Mucosa of gallbladder (tissue), 1 donor: ENCODE measurements at regions not wholly inside any gene's neighbourhood (a gene's known extent, or its start where the extent isn't known, plus 50 kb on each side); places are given as distances from the start of the nearest gene placed in this dataset.

Source experiments
- DNase-seq: peaks from one replicate; pipeline ENCODE4 v3.0.0-alpha.2; 2020; ENCODE audit warnings: low spot score
- donor health status: DM: no; HTN: no; CAD: no.

DNA sequence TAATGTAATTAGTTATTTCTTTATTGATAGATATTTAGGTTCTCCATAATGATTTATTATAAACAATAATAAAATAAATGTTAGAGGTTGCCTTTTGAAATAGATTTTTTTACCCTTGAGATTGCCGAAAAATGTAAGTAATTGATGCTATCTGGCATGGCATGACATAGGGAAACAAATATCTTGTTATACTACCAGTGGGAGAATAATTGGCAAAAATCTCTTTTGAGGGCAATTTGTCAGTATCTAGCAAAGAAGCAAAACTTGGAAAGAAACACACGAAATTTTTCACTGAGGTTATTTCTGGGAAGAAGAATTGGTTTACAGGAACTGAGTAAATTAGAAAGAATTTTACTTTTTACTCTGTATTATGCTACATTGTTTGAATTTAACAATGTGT lies 547.2 kb upstream of the SETBP1 start:
- no peak for DNase-seq

DNA sequence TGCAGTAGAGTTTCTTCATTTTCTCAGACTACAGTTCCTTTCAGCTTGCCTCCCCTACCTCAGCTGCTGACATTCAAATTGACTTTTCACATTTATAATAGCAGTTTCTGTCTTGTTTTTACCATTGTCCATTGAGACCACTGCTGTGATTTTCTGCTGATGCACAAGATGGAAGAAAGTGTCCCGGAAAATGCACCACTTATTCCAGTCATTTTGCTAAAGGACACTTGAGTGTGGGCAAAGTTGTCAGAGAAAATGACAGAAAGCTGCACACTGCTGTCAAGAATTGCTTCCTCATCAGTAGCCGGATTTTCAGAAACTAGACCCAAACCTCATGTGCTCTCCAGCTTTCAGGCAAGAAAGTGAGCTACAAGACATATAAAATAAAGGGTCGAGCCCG lies 546.2 kb upstream of the SETBP1 start:
- no peak for DNase-seq

DNA sequence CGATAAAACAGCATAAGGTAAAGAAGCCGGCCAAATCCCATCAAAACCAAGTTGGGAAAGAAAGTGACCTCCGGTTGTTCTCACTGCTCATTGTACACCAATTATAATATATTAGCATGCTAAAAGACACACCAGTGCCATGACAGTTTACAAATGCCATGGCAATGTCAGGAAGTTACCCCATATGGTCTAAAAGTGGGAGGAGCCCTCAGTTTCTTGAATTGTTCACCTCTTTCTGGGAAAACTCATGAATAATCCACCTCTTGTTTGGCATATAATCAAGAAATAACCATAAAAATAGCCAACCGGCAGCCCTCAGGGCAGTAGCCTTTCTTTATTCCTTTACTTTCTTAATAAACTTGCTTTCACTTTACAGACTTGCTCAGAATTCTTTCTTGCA lies 544.9 kb upstream of the SETBP1 start:
- no peak for DNase-seq

DNA sequence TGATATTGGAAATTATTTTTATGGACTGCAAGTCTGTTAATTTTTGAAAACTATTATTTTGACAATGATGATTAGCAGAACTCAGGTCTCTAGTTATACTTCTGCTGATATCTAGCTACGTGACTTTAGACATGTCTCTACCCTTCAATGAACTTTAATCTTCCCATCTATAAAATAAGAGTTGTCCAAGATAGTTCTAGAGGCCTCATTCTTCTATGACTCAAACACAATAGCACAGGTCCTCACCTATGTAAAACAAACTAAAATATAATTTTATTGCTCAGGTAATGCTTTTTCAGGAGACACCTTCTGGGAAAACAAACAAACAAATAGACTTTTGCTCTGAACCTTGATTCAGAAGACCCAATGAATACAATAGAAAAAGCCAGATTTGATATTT lies 544.4 kb upstream of the SETBP1 start:
- no peak for DNase-seq

DNA sequence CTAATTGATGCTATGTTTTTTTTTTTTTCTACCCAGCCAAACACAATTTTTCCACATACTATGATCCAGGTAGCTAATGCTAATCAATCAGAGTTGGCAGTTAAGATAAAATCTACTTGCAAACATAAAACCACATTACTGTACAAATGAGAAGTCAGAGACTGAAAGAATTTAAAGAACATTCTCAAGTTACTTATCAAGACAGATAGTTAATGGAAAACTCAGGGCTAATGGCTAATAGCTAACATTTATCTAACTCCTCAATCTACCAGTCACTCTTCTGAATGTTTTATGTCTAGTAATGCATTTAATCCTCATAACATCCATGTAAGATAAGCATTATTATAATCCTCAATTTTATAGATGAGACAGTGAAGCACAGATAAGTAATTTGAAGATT lies 537.6 kb upstream of the SETBP1 start:
- no peak for DNase-seq

DNA sequence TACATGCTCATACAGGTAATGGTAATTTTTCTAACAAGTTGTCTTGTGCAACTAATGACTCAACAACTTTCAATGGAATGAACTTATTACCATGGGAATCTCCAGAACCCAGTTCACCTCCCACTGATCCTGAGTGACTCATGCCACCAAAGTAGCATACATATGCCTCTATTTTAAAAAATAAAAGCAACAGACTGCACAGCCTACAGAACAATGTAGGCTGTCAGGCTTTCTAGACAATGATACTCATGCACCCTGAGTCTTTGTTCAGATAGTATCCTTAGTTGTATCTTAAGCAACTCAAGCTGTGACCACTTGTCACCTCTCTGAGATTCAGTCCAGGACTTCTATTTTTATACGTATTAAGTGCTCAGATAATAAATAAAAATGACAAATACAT lies 531.0 kb upstream of the SETBP1 start:
- no peak for DNase-seq

DNA sequence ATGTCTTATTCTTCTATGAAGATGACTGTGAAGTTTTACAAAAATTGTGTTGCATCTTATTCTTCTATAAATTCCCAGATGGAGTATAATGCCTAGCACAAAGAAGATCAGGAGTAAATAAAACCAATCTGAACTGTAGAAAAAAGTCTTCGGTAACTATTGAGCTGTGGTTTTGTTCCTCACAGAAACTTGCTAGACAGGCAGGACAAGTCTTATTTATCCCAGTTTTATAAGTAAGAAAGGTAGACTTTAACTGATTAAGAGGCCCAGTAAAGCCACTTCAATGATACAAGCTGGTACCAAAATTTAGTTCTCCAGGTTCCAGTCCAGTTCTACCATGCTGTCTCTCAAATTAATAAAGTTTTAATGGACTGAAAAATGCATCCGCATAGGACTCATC lies 526.7 kb upstream of the SETBP1 start:
- DNase-seq = no peak

DNA sequence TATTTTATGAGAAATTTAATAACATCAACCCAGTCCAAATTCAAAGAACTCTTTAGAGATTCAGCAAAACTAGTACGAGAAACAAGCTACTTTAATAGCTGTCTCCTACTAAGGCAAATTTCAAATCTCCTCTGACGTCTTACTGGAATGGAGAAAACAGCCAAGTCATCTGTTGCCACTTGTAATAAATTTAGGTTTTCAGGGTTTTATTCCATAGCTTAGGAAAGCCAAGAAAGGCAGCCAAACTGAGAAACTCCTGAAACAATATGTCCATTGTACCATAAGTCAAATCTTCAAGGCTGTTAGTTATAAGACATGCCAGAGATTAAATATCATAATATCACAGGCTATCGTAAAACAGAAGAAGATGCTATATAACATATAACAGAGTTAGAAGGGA lies 524.6 kb upstream of the SETBP1 start:
- DNase-seq = no peak

DNA sequence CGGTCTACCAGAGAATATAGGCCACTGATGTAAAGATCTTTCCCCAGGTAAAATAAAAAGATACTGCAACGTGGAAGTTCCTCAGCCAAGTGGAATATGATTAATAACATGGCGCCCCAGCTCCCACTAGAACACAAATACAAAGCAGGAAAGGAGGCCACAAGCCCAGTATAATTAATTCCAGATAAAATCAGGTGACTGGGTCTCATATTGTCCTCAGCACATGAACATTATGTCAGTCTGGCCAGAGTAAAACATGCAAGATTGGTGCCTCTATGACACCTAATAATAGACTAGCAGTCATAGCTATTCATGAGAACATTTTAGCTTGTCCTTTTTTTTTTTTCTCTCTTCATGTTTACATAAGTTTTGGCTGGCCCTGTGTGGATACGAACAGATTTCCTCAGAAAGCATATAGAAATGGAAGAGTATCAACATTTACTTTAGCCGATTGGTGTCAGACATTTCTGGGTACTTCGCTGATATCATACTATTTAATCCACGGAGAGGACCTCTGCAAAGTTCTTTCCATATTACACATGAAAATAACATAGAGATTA lies 523.8 kb upstream of the SETBP1 start:
- DNase-seq = no peak

DNA sequence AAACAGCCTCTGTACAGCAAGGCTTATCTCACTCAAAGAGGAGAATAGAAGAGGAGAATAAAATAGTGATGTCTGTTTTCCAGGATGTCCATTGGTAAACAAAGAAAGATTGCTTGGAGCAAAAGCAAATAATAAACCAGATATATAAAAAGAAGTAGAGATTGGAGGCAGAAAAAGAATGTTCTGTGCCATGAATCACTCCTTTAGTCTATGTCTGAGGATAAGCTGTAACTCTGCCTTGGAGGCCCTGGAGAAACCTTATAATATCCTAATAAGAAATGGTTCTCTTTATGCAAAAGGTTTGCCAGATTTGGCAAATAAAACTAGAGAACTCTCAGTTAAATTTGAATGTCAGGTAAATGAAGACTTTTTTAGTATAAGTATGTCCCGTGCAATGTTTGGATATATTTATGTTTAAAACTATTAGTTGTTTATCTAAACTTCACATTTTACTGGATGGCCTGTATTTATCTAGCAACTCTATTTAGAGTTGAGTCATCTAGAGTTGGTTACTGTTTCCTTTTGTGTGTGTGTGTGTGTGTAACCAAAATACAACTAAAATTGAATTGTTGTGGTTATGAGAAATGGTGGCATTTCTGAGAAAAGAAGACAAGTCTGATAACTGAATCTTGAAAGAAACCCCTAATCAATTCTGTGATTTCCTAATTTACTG lies 510.3 kb upstream of the SETBP1 start:
- no peak for DNase-seq

DNA sequence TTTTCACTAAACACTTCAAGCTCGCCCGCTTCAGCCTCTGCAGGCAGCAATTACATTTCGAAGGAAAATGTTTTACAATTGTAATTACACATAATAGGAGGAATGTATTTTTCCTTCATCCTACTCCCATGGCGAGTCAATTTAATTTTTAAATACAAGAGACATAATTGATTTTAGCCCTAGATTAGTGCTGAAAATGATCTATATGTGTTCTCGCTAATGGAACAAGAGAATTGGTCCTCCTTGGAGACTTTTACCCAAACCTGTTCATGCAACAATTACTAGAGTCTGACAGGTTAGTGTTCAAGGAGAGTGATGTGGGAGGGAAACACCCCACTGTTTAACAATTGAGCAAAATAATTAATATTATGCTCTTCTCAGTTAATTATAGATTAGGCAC lies 509.4 kb upstream of the SETBP1 start:
- DNase-seq = no peak

DNA sequence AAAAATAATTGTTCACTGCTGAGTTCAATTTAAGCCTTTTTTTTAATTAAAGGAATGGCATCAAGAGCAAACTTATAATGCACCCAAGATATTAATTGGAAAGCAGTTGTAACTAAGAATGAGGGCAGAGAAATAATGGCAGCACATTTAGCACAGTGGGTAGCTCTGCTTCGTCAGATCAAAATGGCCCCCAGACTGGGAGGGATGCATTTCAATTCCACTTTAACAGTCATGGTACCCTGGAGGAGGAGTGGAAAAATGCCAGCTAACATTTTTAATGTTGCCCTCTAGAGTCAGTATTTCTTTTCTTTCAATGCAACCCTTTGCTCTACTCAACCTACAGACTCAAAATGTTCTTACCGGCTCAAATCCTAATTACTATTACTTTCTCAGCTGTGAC lies 504.8 kb upstream of the SETBP1 start:
- DNase-seq = no peak

DNA sequence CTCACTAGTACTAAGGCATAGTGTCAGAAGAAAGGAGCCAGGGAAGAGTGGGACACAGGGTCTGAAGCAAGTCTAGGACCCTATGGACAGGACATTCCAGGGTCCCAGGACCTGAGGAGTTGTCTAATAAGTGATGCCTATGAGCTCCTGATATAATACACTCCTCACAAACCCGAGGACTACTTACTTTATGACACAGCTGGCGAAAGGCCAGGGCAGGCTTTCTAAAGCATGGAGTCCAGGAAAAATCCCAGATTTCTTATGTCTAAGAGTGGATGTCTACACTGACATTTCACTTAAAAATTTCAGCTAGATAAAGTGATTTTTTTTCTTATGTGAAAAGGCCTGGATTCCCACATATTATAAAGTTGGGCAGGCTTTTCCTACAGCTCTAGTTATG lies 502.2 kb upstream of the SETBP1 start:
- no peak for DNase-seq

DNA sequence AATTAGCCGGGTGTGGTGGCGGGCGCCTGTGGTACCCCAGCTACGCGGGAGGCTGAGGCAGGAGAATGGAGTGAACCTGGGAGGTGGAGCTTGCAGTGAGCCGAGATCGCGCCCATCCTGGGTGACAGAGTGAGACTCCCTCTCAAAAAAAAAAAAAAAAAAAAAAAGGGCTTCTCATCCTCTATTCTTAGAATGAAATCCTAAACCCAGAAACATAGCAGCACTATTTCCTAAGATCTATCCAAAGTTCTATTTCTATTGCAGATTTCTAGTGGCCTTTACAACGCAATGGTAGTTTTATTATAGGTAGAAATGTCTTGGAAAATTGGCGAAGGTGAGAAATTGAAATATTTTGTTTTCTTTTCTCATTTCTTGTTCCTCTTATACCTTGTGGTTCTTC lies 501.0 kb upstream of the SETBP1 start:
- DNase-seq = no peak

DNA sequence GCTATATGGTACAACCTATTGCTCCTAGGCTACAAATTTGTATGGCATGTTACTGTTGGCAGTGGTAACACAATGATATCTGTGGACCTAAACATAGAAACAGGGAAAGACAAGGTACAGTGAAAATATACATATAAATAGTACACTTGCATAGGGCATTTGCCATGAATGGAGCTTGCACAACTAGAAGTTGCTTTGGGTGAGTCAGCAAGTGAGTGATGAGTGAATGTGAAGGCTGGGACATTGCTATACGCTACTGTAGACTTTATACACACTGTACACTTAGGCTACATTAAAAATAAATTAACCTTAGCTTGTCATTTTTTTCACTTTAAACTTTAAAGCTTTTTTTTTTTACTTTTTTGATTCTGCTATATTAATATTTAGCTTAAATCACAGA lies 500.0 kb upstream of the SETBP1 start:
- no peak for DNase-seq

DNA sequence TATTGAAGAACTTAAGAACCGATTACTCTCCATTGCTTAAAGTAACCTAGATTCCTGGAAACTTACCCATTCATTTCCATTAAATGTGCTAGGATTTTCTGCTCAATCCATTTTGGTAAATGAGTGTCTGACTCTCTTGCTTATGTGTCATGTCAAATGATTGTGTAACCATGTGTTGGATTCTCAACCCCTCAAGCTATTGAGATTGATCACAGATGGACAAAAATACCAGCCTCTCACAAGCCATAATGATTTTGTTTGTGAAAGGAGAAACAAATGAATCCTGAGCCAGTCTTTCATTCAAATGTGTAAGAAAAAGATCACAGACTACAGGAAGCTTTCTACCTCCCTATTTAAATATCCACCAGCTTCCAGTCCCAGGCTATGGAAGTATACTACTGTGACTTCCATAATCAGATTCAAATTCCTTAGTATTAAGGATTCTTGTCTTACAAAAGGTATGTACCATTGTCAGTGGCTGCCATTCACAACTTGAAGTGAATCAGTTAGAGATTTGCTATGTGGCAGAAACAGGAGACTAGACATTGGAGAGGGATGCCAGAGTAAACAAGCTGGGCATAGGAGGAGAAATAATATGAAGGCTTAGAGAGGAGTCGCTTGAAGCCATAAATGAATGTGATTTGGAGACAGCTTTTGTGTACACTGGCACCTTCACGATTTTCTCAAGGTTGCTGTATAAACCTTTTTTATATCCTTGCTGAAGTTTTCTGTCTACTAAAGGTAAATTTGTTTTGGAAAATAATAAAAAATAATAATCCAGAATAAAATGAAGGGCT lies 498.5 kb upstream of the SETBP1 start:
- DNase-seq = no peak

DNA sequence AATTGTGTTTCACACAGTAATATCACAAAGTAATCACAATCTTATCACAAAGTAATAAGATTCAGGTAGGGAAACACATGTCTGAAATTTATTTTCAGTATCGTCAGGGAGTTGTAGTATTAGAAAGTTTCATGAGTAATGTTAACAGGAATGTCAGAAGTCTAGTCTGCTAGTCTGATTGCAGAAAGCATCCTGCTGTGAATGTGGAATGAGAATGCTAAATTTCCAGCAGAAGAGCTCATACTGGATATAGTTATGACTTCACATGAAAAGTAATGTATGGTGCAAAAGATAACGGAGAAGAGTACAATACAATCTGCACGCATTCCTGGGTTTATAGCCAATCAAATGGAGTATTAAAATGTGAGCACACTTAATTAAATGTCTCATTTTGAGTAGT lies 494.7 kb upstream of the SETBP1 start:
- no peak for DNase-seq

DNA sequence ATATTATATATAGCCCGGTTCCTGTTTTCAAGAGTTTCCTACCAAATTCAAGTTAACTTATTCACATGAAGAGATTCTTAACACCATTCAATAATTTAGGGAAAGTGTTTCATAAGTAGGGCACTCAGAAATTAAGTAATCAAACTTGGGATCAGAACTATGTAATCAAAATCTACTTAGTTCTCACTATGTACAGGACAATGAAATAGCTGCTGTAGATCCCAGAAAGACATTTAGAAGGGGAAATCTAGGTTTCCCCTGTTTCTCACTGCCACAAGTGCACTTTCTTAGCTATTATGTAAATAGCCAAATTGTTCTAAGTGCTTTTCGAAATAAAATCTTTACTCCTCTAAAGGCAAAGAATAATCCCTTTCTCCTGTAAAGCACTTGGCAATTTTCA lies 493.6 kb upstream of the SETBP1 start:
- DNase-seq = no peak

DNA sequence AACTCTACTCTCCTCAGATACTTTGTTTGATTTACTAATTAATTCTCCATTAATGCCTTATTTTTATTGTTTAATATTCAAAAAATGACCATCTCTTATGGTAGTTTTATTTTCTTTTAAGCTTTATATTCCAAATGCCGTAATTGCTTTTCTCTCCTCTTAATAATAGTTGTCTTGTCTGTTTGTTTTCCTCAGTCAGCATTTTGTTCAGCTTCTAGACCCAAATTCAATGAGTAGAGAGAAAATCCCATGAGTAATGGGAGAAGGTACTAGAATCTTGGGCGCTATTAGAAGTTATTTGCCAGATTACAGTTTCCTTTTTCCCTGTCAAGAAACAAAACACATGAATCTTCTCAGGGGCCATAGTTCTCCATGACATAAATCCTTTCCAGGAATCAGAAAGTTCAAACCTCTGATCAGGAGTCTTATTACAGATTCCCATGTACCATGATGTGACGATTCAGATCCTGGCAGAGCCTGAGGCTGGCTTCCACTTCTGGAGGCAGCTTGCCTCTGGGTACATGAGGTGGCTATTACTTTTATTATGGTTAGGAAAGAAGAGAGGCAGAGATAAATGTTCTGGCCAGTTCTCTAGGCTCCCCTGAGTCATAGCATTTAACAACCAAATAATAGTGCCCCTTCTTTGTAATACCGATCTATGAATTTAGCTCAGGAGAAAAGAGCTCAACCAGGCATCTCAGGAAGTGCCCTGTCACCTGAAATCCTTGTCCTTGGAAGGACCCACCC lies 485.1 kb upstream of the SETBP1 start:
- no peak for DNase-seq

DNA sequence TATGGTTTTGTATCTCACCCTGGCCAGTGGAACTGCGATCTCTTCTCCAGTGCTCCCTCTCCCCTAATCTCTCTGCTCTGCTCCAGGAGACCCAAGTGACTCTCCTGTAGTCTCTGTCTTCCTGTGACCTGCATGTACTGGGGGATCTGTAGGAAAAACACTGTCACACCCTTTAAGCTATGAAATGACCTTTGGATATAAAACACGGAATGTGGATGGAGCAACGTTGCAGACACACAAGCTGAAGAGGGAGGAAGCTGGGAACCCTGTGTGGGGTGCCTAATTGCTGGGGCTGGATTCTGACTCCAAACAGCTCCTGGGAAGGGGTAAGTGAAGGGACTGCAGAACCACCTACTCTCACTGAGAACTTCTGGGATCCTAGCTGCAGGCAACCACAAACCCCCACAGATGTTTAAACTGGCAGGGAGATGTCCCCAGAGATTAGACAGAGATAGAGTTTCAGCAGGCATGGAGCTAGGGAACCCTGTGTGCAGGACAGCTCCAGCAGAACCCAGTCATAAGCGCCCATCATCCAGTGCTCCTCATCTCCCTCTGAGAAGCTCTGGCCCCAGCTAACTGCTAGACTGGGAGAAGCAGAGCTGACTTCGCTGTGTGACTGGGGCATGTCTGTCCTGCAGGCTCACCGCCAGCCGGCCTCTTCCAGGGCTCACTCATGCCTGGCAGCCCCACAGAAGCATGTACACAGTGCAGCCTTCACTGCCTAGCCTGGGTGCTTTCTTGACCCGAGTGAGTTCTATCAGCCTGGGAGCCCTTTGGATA lies 482.7 kb upstream of the SETBP1 start:
- DNase-seq = no peak

DNA sequence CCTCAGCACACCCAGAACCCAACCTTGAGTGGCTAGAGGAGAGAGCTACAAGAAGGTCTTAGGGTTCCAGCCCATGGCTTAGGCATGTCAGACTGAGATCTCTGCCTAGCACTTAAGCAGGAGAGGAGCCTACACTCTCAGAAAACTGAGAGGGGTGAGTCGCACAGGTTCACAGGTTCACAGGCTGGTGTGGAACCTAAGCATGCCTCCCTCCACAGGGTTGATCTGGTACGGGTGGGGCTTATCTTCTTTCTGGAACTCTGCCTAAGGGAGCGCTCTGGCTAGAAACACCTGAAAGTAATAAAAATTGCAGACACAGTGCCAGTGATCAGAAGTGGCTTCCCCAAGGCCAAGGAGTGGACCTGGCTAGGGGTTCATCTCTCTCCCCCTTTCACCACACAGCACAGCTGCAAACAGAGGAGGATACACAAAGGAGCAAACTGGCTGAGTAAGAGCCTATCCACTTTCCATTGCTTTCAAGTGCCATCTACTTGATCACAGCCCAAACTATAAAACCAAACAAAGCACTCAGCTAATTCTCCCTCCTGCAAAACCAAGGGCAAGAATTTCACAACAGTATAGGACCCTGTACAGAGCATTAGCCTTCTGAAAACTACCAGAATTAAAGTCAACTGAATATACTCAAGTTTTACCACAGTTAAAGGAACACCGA lies 481.9 kb upstream of the SETBP1 start:
- DNase-seq = no peak
